Muscle of back (tissue), 3 donors: ENCODE measurements at regions not wholly inside any gene's neighbourhood (a gene's known extent, or its start where the extent isn't known, plus 50 kb on each side); places are given as distances from the start of the nearest gene placed in this dataset.
"Not testable (repeated sequence)": the region's sequence is repeated elsewhere in the genome, so short reads cannot be mapped to it uniquely, and the experiment has no call there.

Experiments
- DNase-seq, 3 donors: peaks; one replicate each; pipeline versions ENCODE4 v3.0.0 to v3.0.0-alpha.2; 2013

DNA sequence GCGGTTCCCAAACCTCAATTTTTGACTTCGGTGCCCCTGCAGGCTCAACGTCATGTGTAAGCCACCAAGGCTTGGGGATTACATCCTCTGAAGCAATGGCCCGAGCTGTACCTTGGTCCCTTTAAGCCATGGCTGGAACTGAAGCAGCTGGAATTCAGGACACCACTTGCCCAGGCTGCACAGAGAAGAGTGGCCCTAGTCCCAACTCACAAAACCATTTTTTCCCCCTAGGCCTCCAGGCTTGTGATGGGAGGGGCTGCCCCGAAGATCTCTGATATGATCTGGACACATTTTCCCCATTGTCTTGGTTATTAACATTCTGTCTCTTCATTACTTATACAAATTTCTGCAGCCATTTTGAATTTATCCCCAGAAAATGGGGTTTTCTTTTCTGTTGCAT is 233.3 kb upstream of the ADGRL4 start:
- no peak for DNase-seq

DNA sequence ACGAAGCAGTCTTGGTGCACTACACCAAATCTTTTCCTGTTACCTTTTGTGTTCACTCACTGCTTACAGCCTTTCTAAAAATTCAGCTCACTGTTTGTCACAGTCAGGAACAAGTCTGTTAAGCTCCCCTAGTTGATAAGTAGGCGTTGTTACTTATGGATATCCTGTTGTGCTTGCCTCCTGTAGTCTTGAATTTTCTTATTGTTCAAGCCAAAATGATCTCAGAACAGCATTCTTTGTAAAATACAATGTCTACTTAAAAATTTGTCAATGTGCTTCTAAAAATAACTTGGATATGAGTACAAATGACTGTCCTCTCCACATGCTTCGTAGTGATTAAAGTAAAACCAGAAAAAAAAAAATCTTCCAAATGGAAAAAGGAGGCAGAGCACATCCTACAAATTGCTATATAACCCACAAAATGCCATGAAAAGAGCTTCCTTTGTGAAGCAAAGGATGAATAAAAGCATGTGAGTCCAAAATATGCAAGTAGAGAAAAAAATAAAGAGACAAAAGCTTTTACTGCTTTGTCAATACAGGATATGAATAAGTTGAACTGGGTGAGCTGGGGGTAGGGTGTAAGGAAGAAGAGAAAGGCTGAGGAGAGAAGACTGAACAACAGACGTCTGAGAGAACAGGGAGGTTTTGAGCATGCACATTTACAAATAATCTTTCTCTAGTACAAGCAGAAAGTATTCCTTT is 228.9 kb upstream of the ADGRL4 start:
- DNase-seq = peak in 1 of 3 donors; percentile 9

DNA sequence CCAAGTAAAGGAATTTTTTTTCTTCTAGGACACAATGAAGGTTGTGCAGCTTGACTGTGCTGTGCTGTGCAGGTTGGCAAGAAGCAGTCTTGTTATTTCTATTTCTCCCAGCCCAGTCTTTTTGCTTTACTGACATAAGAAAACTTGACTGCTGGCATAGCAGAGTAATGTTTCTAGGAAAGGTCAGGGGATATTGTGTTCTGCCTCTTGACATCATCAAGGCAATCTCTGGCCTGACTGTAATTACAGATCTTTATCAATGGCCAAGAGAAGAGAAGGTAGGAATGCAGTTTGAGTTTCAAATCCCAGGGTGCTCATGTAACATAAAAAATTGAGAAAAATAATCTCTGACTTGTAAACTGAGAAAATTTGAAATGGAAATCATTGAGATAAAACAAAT is 226.3 kb upstream of the ADGRL4 start:
- DNase-seq = no peak

DNA sequence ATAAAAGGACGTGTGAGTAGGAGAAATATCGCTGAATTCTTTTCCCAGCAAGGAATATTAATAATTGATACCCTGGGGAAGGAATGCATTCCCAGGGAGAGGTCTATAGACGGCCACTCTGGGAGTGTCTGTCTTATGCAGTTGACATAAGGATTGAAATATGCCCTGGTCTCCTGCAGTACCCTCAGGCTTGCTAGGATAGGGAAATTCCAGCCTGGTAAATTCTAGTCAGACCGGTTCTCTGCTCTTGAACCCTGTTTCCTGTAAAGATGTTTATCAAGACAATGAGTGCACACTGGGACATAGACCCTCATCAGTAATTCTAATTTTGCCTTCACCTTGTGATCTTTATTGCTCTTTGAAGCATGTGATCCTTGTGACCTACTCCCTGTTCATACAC is 224.2 kb upstream of the ADGRL4 start:
- DNase-seq = not testable (repeated sequence)

DNA sequence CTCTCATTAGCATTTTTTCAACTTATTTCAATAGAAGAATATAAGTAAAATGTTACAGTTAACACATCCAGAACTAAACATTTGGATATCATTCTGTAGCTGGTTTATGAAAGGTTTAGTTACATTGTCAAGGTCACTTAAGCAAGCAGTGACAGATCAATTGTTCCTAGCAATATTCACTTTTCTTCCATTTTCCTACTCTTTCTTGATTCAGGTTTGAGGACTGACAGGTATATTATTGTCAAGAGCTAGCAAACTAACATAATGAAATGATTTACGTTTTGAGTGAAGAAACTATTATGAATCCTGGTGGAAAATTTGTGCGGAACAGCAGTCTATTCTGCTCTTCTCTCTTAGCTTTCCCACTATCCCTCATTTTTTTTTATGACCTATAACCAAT is 220.4 kb upstream of the ADGRL4 start:
- no peak for DNase-seq

DNA sequence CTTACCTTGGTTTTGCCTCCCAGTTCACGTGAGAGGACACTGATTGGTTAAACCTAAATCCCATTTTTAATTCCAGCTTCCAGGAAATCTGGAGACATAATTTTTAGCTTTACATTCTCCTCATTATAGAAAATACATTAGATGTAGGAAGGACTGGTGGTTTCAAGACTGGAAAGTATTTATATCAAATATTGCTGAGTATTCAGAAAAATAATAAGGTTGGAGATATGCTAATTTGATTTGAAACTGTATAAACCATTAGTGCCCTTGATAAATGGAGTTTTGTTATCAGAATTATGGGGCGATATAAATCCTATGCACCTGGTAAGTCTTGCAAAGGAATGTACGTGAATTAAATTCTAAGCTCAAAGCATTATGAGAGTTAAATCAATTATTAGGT is 218.0 kb upstream of the ADGRL4 start:
- no peak for DNase-seq

DNA sequence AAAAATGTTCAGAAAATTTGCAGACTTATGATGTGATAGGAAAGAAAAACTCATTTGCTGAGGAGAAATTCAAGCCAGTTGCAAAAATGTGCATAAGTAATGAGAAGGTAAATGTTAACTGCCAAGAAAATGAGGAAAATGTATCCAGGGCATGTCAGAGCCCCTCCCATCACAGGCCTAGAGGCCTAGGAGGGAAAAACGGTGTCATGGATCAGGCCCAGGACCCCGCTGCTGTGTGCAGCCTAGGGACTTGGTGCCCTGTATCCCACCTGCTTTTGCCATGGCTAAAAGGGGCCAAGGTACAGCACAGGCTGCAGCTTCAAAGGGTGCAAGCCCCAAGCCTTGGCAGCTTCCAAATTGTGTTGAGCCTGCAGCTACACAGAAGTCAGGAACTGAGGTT is 214.0 kb upstream of the ADGRL4 start:
- no peak for DNase-seq

DNA sequence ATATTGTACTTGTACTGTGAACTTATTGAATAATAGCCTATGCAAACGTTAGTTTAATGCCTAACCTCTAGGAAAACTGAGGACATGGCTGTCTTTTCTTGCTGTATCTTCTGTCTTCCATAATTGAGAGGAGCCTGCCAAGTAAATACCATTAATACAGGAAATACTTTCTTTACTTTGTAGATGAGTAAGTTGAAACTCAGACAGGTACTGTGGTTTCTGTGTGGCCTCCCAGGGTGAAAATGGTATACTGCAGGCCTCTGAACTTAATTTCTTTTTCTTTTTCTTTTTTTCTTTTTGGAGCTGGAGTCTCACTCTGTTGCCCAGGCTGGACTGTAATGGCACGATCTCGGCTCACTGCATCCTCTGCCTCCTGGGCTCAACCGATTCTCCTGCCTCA is 208.8 kb upstream of the ADGRL4 start:
- DNase-seq = no peak

DNA sequence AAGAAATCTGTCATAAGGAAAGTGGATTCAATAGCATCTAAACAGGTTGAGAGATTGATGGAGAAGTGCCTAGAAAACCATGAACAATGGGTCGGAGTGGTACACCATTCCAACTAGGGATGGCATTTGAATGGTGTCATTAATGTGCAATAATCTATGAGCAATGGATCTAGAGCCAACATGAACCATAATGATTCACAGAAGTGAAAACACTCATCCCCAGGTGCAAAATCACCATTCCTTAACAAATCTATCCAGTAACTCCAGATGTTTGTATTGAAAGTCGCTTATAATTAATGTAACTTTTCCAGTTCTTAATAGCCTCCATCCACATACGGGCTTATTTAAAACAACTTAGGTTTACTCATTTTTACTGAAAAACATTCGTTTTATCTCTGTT is 201.3 kb upstream of the ADGRL4 start:
- DNase-seq = no peak

DNA sequence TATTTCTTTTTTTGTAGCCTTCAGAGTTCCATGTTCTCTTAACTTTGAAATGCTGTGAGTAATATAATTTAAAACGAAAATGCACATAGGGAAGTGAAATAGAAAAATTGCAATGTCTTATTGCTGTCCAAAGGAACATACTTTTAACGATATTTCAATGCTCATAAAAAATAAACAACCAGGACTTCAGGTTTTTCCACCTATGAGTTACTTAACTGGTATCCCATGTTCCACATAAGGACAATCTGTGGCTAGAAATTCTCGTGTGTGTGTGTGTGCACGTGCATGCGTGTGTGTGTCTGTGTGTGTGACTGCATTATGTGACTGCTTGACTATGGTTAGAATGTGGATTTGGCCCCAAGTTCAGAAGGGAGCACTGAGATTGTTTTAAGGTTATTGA is 200.8 kb upstream of the ADGRL4 start:
- DNase-seq = no peak

DNA sequence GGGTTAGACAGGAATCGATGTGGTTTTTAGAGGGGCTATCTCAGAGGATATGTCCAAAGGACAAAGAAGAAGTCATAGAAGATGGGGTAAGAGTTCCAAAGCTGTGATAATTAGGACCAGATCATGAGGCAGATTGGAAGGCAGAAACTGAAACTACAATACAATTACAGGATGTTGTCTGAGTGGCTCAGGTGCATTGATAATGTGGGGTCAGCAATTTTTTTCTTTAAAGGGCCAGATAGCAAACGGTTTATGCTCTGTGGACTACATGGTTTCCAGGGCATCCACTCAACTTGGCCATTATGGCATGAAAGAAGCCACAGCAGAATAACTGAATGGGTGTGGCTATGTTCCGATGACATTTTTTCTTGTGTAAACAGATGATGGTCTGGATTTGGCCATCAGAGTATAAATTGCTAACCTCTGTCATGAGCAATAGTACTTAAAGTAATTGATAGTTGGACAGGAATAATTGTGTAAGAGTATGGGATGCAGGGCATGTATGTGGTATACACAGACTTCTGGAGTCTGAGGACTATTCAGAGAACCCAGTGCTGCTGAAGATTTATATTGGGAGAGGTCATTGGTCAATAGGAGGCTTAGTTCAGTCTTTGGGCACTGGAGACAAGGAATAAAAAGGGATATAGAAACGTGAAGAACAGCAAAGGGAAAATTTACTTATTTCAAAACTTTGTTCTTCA is 198.4 kb upstream of the ADGRL4 start:
- no peak for DNase-seq

DNA sequence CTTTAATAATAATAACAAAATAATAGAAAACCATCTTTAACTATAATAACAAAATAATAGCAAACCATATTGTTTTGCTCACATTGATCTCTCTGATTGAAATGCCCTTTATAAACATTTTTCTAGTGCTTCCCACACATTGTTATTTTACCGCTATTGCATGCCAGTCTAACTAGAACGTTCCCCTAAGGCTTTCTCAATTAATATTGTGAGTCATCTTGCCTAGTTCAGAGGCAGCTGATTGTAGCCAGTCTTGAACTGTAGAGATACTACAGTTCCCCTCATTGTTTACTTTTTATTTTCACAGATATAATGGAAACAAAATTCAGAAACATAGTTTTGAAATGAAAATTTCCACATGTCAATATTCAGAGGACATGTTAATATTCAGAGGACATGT is 192.3 kb upstream of the ADGRL4 start:
- no peak for DNase-seq

DNA sequence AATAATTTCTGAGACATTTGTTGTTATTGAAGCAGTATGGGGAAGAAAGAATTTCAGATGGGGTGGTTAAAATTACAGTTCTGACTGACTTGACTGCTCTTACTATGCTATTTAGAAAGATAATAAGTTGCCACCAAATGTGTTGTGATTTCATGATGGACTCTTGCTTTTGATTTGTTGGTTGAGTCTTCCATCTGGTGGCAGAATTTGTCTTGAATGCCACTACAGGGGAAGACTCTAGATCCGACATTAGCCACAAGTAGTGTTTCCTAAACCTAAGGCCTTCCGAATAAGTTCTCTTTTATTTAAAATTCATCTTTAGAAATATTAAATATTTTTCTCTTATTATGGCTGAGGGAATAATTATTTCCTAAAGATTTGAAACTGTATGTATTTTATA is 190.9 kb upstream of the ADGRL4 start:
- DNase-seq = peak; percentile 14 to 33 (median 21)

DNA sequence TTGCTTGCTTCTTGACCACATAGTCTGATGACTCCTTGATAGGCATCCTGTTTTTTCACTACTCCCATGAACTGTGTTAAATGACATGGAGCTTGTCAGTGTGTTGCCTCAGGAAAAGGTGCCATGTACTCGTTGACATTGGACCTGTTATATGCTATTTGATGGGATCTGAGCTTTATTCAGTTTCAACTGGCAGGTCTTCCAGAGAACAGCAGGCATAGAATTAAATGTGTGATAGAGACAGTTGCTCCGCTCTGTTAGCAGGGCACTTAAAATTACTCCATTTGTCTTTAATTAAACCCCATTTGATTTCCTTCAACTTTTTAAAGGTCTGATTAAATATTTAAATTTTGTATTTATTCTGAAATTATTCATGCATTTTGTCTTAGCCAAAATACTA is 189.7 kb upstream of the ADGRL4 start:
- no peak for DNase-seq

DNA sequence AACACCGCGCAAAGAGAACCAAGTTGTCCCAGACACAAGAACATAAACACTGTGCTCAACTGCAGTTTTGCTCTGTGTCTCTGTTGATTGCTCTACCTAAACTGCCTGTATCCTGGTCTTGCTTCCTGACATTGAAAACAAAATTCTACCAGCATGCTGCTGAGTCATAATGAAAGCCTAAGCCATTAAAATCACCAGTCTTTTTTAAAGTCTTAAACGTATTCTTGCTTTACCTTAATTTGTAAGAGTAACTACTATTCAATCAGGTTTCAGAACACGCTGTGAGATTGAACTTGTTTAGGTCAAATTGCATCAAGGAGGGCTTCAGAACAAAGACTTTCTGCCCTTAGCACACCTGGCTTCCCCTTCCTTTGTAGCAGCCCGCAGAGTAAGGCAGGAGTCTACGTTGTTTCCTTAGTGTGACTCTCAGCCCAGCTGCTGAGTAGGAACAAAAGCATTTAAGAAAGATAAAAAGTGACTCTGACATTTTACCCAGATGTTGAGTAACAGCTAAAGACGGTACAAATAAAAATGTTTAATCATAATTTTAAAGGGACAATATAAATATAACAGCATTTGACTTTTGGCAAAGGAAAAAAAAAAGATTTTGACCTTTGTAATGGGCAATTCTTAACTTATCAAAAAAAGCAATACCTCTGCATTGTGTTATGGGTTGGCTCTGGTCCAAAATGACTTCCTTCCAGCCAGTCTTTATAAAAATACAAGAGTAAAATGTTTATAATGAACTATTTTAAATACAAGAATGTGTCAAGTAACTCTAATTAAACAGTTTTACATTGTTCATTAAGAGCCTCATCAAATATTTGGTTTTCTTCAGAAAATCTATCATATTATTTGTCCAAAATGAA is 186.9 kb upstream of the ADGRL4 start:
- peak in 2 of 3 donors; percentile 11 to 31 for DNase-seq

DNA sequence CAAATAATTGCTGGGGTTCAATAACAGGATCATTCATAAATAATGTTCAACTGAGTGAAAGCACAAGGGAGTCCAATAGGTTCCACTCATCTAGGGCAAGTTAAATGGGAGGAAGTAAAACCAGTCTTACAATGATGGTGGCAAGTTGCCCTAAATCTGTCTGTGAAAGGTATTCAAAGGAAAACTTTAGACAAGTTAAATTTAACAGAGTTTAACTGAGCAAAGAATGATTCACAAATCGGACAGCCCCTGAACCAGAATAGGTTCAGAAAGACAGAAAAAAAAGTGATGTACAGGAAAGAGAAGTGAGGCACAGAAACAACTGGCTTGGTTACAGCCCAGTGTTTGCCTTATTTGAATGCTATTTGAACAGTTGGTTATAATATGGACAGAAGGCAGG is 183.5 kb upstream of the ADGRL4 start:
- DNase-seq = no peak

DNA sequence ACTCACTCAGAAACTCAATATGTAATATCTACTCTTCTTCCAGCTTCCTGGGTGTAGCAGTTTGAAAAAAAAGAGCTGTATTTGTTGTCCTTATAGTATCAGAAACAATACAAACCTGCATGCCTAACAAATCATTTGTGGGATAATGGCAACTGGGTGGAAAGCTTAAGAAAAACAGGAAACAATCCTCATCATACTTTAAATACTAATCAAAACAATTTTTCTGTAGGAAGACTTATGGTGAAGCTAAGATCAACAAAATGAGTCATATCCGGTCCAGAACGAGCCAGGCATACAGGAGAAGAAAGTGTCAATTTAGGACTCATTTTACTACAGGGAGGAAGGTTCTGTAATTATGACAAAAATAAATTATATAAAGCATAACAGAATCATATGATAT is 181.8 kb upstream of the ADGRL4 start:
- peak in 1 of 3 donors; percentile 7 for DNase-seq

DNA sequence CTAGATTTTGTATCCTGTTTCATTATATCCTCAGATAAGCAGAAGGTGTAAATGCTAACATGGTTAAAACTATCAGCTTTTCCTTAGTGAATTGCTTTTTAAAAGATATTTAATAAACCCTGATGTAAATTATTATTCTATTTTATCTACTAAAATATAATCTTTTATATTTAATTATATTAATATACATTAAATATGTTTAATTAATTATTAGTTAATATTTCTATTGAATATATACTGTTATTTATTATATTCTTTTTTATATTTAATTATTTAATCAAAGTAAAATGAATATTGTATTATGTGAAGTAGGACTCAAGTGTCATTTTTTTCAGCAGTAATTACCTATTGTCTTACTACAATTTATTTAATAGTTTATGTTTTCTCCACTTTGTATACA is 179.7 kb upstream of the ADGRL4 start:
- no peak for DNase-seq

DNA sequence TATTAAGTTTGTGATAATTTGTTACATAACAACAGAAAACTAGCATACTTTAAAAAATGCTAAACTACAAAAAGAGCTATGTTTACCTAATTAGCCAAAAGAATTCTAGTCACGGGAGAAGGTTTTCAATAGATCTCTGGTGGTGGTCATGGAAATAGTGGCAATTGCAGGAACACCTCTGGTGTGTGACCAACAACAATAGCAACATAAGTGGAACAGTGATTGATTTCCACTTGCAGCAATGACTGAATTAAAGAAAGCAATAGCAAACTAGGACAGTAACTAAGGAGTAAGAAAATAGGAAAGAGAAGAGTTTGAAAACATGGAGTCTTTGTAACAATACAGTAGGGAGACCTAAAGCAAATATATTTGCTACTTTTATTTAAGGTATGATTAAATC is 171.3 kb upstream of the ADGRL4 start:
- no peak for DNase-seq

DNA sequence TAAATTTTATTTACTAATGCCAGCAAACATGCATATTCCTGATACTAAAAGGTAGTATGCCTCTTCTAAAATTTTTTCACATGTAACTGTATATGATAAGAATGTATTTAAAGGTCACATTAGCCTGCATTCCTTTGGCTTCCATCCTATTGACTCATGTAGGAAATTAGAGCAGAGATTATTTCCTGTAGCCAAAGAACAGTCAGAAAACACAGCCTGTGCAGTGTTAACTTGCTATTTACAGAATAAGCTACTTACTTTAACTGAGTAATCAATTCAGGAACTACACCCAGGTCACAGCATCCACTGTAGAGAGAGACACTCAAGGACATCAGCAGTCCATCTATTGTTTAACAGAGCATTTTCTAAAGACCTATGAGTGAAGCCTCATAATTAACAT is 154.5 kb upstream of the ADGRL4 start:
- peak in 2 of 3 donors; percentile 4 to 38 for DNase-seq

DNA sequence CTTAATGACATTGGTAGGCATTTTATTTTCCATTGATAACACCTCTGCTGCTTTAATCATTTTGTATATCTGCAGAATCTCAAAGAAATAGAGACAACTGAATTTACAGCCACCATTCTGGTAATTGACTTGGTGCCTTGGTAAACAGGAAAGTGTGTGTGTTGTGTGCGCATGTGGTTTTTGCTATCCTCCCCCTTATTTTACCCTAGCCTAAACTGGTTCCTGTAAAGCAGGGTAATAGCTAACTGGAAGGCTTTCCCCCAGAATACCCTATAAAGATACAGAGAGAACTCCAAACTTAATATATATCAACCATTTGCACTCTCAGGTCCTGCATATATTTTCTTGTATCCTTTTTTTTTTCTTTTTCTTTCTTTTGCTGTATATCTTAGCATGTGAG is 149.5 kb upstream of the ADGRL4 start:
- no peak for DNase-seq

DNA sequence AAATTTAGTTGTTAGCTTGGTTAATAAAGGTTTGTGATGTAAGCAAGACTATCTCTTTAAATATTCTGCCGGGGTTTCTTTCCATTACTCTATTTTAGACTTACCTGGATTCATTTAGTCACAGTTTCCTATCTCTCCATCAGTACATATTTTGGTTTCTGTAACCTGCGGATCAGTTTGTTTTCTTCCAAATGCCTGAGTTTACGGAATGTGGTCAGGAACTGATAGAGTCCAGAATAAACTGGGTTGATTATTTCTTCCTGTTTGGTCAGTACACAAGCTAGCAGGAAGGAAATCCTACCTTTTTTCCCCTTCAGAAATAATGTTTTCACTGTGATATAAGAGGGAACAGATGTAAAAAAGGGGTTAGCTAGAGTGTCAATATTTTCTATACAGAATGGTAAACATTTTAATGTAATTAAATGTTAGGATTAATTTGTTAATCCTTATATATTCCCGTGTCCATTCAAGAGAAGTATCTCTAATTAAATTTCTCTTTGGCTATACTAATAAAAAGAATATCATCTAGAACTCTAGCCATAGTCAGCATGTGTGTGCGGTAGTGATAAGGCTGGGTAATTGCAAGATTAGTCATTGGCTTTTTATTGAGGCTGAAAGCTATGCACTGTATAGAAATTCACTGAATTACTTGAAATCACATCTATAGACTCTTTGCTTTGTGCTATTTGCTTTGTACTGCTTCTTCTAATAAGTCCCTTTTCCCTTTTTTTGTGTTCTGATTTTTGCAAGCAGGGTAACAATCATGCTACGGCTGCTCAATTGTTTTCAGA is 144.7 kb upstream of the ADGRL4 start:
- DNase-seq = no peak
